Inflammatory macrophage treated with lipopolysaccharide for 4 hours (primary cell): ENCODE measurements at regions not wholly inside any gene's neighbourhood (a gene's known extent, or its start where the extent isn't known, plus 50 kb on each side); places are given as distances from the start of the nearest gene placed in this dataset.

Experiments used
- DNase-seq: peaks from one replicate; pipeline ENCODE4 v3.0.0-alpha.2; 2020

DNA sequence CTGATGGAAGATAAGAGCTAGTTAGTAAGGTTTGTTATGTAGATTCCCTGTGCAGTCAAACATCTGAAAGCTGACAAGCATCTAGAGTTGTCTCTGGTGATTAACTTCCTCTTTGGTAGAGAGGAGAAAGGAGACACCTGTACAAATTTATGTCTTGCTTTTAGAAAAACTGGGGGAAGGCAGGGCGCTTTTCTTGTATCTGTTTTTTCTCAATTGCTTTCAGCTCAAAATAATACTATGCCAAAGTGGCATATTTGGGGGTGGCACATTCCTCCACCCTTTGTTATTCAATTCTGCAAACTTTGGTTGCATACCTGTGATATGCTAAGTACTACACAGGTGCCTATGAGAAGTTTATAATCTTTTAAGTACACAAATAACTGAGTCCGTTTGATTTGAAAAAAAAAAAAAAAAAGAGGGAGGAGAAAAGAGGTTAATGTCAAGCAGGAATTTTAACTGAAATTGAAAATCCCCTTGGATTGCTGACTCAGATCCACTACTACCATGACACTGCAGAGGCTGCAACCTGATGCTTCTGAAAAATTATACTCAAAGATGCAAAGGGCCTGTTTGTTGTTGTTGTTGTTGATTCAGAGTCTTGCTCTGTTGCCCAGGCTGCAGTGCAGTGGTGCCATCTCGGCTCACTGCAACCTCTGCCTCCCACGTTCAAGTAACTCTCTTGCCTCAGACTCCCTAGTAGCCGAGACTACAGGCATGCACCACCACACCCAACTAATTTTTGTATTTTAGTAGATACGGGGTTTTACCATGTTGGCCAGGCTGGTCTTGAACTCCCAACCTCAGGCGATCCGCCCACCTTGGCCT, 164.8 kb upstream of the NBEA start:
- DNase-seq: no peak

DNA sequence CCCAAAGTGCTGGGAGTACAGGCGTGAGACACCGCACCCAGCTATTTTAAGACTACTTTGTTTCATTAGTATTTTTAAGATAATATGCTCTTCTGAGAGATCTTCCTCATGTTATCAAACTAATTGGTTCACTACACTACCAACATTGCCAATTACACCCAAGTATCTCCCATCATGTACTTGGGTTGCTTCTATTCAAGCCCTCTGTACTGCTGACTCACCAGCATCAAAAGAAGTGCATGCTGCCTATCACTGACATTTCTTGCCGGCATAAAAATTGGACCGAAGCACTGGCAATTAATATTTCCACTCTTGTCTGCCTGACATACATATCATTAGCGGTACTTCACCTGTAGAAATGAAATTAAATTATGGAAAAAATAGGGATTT, 164.2 kb upstream of the NBEA start:
- DNase-seq: no peak

DNA sequence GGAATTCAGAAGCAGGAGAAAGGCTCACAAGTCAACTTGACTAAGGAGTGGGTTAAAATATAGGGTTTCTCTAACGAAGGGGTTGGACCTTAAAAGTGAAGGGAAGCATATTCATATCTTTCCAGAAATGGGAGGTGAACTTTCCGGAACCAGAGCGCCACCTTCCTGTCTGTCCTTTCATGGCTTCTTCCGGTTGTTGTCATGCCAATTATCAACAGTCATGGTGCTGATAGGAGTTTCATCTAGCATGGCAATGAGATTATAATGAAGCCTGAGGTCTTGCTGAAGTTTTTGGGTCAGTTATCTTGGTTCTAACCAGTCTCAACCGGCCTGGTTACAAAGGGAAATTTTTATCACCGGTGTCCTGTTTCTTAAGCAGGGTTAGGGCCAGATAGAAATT, 162.9 kb upstream of the NBEA start:
- no peak for DNase-seq

DNA sequence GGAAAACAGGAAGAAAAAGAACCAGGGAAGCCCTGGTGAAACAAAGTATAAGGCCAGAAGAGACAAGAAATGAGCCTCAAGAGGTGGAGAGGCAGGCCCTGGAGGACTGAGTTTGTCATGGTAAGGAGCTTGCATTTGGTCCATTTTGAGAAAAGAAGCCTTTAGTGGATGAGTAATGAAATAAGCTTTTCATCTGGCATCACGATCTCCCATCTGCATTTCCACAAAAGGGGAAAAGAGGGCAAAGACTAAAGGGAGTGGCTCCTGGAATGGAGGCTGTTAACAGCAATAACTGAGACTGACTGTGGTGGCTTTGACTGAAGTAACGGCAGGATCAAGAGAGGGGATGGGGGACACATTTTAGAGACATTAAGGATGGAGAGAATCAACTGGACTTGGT, 148.8 kb upstream of the NBEA start:
- DNase-seq: no peak

DNA sequence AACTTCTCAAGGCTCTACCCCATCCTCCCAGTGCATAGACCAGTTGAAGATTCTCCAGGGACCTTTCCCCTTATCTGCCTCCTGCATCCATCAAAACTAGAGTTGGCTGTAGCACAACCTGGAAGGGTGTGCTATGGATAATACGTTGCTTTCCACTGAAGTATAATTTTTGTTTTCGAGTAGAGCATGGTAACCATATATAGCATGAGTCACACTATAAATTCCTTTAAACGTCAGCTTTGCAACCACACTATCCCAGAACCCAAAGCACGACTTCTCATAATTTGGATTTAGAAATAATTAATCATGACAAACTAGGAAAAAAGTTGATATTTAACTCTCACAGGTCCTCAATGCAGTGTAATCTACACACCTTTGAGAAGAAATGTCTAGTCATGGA, 138.3 kb upstream of the NBEA start:
- no peak for DNase-seq

- DNase-seq: no peak
Observed at GRCh38 chr13:34805347-34805746, 136.7 kb upstream of the NBEA start.

- DNase-seq: no peak
Observed at GRCh38 chr13:34808649-34809048, 133.4 kb upstream of the NBEA start.

DNA sequence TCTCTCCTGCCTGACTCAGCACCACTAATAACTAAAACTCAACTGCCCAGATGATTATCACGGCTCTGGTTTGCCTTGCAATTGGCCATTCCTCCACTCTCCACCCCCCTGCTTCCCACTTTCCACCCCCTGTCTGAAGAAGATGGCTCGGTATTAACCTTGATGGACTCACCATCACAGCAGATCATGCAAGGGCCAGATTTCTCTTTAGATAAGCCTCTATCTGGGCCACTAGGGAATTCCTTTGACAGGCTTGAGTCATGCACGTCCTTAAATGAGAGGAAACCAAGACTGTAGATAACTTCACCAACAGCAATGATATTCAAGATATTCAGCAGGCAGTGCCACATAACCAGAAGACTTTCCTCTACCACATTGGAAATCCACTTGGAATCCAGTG, 131.1 kb upstream of the NBEA start:
- no peak for DNase-seq

DNA sequence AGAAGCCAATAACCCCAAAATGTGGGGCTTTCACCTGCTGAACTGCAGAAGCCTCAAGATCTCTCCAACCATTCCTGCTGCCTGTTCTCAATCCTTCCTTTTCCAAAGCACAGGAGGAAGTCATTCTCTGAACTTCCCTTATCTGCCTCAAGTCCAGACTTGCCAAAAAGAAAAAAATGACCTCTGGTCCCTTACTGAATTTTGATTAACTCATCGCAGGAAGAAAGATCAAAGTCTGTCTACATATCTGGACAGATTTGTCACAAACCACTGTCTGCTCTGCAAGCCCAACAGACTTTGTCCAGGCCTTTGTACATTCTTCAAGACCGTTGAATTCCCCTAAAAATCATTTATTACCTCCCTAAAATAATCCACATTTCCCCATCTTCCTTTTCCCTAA, 126.5 kb upstream of the NBEA start:
- no peak for DNase-seq

- no peak for DNase-seq
Observed at GRCh38 chr13:34816245-34816884, 125.7 kb upstream of the NBEA start.

DNA sequence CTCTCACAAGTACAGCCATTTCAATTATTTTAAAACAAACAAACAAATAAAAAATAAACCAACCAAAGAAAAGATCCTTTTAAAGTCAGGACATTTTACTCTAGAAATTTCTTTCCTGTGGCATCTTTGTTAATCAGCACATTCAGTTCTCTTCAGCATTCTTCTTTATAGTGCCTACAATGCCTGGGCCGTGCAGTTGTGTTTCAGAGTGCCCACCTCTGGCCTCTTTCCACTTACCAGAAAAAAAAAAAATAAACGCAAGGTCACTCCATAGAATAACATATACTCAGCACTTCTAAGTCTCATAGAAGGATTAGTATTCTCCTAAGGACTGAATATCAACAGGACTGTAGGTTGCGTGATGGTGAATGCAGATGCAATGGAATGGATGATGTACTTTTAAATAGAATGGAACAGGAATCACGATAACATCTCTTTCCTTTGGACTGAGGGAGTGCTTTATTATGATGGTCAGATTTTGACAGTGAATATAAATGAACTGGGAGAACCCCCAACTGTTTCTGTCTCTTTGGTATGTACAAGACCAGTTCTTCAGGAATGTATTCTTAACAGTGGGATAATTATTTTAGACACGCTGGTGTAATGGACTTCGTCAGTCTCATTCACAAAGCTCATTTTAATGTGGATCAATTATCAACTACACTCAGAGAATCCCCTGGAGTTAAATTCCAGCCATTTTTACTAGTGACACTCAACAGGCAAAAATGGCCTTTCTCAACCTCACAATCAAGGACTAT, 125.0 kb upstream of the NBEA start:
- DNase-seq: no peak

DNA sequence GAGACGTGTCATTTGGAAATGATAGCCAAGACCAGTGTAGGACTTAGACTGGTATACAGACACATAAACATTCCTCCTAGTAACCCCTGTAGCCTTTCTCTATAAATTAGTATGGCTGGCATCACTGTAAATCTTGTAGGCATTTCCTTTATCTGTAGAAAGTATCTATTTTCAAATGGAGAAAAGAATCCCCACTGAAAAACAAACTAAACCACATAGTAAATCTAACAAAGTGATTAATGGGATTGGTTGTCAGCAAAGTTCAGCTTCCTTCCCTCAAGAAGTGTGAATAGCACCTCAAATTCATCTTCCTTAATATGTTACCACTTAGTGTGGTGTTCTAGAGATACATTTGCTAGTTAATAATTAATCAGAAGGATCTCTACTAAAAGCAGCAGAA, 119.4 kb upstream of the NBEA start:
- DNase-seq: no peak

DNA sequence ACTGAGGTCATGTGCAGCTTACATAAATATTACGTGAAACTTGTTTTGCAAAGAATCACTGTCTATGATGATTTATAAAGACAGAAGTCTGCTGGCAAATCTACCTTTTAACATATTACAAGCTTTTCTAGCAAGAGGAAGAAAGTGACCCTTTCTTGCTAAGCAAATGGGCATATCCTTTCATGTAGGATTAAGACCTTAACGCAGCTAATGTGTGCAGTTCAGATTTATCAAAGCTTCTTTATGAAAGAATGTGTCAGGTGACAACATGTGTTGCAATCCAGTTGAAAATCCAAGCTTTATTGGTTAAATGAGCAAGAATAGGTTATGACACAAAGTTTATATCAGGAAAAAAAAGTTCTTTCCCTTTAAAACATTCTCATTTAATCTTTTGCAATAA, 115.6 kb upstream of the NBEA start:
- no peak for DNase-seq

GRCh38 chr13:34833562-34834182, 108.4 kb upstream of the NBEA start:
- DNase-seq: no peak

GRCh38 chr13:34842466-34842865, 99.6 kb upstream of the NBEA start:
- DNase-seq: no peak

DNA sequence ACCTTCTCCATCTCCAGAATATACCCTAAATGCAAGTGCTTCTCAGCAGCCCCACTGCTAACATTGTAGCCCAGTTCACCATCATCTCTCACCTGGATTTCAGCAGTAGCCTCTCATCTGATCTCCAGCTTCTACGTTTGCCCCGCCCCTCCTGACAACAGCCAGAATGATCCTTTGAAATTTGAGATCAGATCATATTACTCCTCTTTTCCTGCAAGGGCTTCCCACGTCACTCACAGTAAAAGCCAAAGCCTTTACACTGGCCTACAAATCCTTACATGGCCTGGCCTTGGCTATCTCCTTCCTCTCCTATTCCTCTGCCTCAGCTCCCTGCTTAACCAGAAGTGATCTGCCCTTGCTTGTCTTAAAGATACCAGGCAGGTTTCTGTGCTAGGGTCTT, 94.3 kb upstream of the NBEA start:
- DNase-seq: no peak

DNA sequence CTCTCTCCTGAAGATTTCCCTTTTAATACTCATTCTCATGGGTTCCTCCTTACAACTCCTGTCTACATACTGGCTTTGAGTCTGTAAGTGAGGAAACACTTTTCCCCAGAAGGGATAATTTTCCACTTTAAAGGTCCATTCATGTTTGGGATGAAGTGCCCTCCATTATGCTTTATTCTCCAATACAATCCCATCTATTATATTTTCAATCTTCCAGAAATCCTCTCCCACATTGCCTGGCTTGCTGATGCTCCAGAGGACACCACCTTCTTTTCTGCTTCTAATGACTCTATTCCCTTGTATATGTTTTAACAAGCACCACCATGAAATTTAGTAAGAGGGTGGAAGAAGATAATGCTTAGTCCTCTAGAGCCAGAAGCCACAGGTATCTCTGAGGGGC, 92.7 kb upstream of the NBEA start:
- DNase-seq: no peak

GRCh38 chr13:34853161-34853560, 88.9 kb upstream of the NBEA start:
- no peak for DNase-seq

- DNase-seq: no peak
Observed at GRCh38 chr13:34857558-34858325, 84.3 kb upstream of the NBEA start.

- DNase-seq: no peak
Observed at GRCh38 chr13:34862311-34862710, 79.8 kb upstream of the NBEA start.

DNA sequence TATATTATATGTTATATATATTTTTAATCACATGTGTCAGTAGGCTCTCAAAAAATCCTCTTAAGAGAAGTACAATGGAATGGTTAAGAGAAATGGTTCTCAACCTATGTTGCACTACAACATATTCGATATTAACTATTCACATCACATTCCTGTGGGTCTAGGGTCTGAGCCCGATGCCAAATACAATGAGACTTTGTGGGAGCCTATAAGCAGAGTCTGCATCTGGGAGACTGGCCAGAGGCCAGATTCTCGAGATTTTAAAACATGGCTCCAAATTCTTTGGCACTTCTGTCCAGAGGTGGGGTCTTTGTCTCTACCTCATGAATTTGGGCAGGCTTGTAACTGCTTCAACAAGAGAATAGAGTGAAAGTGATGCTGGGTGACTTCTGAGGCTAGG, 79.4 kb upstream of the NBEA start:
- DNase-seq: no peak

GRCh38 chr13:34863360-34864135, 78.5 kb upstream of the NBEA start:
- DNase-seq: no peak
